C4-2B (cell line): ENCODE measurements at regions not wholly inside any gene's neighbourhood (a gene's known extent, or its start where the extent isn't known, plus 50 kb on each side); places are given as distances from the start of the nearest gene placed in this dataset.

Source experiments
- ZFX ChIP-seq: fragments of 450-650 bp; IDR thresholded peaks from 2 replicates; pipeline ENCODE4 v1.6.1; 2017
- TF ChIP-seq, protein P1 (sequence below): fragments of 450-650 bp; conservative IDR thresholded peaks from 2 replicates; pipeline ENCODE4 v1.5.1; 2017; ENCODE audit warnings: mild to moderate bottlenecking

DNA sequence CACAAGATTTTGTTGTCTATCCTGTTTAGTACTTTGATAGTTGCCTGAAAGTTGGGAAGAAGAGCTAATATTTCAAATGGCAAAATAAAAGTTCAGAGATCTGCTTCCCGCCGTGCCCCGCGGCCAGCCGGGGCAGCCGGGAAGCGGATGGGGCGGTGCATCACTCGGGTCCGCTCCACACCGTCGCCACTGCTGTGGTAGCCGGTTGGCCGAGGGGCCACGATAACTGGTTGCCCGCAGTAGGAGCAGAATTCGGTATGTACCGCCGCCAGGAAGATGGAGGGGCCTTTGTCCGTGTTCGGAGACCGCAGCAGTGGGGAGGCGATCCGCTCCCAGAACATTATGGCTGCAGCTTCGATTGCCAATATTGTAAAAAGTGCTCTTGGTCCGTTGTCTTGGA is 427.2 kb upstream of the PDE3A start:
- TF ChIP-seq, protein P1, sequence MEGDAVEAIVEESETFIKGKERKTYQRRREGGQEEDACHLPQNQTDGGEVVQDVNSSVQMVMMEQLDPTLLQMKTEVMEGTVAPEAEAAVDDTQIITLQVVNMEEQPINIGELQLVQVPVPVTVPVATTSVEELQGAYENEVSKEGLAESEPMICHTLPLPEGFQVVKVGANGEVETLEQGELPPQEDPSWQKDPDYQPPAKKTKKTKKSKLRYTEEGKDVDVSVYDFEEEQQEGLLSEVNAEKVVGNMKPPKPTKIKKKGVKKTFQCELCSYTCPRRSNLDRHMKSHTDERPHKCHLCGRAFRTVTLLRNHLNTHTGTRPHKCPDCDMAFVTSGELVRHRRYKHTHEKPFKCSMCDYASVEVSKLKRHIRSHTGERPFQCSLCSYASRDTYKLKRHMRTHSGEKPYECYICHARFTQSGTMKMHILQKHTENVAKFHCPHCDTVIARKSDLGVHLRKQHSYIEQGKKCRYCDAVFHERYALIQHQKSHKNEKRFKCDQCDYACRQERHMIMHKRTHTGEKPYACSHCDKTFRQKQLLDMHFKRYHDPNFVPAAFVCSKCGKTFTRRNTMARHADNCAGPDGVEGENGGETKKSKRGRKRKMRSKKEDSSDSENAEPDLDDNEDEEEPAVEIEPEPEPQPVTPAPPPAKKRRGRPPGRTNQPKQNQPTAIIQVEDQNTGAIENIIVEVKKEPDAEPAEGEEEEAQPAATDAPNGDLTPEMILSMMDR = no peak
- no peak for TF ChIP-seq ZFX
